HEK293 (cell line): ENCODE measurements at regions not wholly inside any gene's neighbourhood (a gene's known extent, or its start where the extent isn't known, plus 50 kb on each side); places are given as distances from the start of the nearest gene placed in this dataset.
"Not testable (repeated sequence)": the region's sequence is repeated elsewhere in the genome, so short reads cannot be mapped to it uniquely, and the experiment has no call there.

Experiments
- TCF7L2 ChIP-seq: IDR thresholded peaks from 2 replicates; pipeline ENCODE4 v1.6.1; 2011; ENCODE audit warnings: low read depth, mild to moderate bottlenecking, inconsistent platforms, low read length, moderate library complexity, borderline replicate concordance
- ZNF302 ChIP-seq: fragments of 450-650 bp; formaldehyde crosslinking; IDR thresholded peaks from 2 replicates; pipeline ENCODE4 v1.5.1; 2016; ENCODE audit warnings: missing biosample characterization, missing genetic modification characterization, low read depth
- TF ChIP-seq, protein P1 (sequence below): fragments of 450-650 bp; formaldehyde crosslinking; IDR thresholded peaks from 2 replicates; pipeline ENCODE4 v1.5.1; 2016; ENCODE audit warnings: missing biosample characterization, missing genetic modification characterization

DNA sequence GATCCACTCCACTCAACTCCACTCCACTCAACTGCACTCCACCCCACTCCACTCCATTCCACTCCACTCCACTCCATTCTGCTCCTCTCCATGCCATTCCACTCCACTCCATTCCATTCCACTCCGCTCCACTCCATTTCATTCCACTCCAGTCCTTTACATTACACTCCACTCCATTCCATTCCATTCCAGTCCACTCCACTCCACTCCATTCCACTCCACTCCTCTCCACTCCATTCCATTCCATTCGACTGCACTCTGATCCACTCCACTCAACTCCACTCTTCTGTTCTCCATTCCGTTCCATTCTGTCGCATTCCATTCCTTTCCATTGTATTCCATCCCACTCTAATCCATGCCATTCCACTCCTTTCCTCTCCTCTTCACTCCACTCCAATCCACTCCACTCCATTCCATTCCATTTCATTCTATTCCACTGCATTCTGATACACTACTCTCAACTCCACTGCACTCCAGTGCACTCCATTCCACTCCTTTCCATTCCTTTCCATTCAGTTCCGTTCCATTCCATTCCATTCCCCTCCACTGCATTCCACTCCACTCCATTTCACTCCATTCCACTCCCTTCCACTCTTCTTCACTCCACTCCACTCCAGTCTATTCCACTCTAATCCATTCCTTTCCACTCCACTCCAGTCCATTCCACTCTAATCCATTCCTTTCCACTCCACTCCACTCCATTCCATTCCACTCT lies 2564.2 kb upstream of the TPTE start:
- TF ChIP-seq ZNF302, TCF7L2: not testable (repeated sequence)
- TF ChIP-seq, protein P1, sequence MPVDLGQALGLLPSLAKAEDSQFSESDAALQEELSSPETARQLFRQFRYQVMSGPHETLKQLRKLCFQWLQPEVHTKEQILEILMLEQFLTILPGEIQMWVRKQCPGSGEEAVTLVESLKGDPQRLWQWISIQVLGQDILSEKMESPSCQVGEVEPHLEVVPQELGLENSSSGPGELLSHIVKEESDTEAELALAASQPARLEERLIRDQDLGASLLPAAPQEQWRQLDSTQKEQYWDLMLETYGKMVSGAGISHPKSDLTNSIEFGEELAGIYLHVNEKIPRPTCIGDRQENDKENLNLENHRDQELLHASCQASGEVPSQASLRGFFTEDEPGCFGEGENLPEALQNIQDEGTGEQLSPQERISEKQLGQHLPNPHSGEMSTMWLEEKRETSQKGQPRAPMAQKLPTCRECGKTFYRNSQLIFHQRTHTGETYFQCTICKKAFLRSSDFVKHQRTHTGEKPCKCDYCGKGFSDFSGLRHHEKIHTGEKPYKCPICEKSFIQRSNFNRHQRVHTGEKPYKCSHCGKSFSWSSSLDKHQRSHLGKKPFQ (tag by site-specific recombination), result not testable (repeated sequence)
